ENCODE measurements at regions not wholly inside any gene's neighbourhood (a gene's known extent, or its start where the extent isn't known, plus 50 kb on each side); places are given as distances from the start of the nearest gene placed in this dataset.

DNA sequence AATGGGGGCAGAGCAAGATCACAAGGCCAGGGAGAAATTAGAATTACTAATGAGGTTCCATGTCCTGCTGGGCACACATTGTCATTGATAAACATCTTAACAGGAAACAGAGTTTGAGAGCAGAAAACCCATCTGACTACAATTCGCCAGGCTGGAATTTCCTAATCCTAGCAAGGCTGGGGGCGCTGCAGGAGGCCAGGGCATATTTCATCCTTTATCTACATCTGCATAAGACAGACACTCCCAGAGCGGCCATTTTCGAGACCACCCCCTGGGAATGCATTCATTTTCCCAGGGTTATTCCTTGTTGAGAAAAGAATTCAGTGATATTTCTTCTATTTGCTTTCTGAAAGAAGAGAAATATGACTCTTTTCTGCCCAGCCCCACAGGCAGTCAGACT lies 152.7 kb downstream of the SUCLG1 start:
- TF ChIP-seq, protein P1, sequence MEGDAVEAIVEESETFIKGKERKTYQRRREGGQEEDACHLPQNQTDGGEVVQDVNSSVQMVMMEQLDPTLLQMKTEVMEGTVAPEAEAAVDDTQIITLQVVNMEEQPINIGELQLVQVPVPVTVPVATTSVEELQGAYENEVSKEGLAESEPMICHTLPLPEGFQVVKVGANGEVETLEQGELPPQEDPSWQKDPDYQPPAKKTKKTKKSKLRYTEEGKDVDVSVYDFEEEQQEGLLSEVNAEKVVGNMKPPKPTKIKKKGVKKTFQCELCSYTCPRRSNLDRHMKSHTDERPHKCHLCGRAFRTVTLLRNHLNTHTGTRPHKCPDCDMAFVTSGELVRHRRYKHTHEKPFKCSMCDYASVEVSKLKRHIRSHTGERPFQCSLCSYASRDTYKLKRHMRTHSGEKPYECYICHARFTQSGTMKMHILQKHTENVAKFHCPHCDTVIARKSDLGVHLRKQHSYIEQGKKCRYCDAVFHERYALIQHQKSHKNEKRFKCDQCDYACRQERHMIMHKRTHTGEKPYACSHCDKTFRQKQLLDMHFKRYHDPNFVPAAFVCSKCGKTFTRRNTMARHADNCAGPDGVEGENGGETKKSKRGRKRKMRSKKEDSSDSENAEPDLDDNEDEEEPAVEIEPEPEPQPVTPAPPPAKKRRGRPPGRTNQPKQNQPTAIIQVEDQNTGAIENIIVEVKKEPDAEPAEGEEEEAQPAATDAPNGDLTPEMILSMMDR (IDR thresholded peaks at IDR 0.05; ENCODE audit: low read length): no peak
- TF ChIP-seq EZH2 (optimal IDR thresholded peaks at IDR 0.05; ENCODE audit: low read depth, low read length): no peak
